Gastroesophageal sphincter (tissue), 3 donors: ENCODE measurements at regions not wholly inside any gene's neighbourhood (a gene's known extent, or its start where the extent isn't known, plus 50 kb on each side); places are given as distances from the start of the nearest gene placed in this dataset.

Experiments used
- CTCF ChIP-seq, 4 experiments: fragments of 200-600 bp in 2 of 4; fragments of 450-650 bp in 2 of 4; sonication (generic) in 1 of 4; IDR thresholded peaks; one replicate each; pipeline ENCODE4 v1.5.1; 2017 to 2019; ENCODE audit warnings: antibody characterized with exemption in 4 of 4, mild to moderate bottlenecking in 2 of 4, moderate library complexity in 2 of 4
- POLR2A ChIP-seq, 2 donors: fragments of 450-650 bp; IDR thresholded peaks; one replicate each; pipeline ENCODE4 v1.6.1; 2017; ENCODE audit warnings: antibody characterized with exemption in 2 of 2, mild to moderate bottlenecking in 2 of 2, moderate library complexity in 1 of 2

GRCh38 chr18:25608091-25608490 lies 256.1 kb upstream of the ZNF521 start:
- no peak for TF ChIP-seq CTCF (IDR thresholded peaks at IDR 0.05)
- no peak for TF ChIP-seq POLR2A (IDR thresholded peaks at IDR 0.05)
